SK-N-SH treated with all-trans-retinoic acid at 6 μM for 48 hours (cell line): ENCODE measurements at regions not wholly inside any gene's neighbourhood (a gene's known extent, or its start where the extent isn't known, plus 50 kb on each side); places are given as distances from the start of the nearest gene placed in this dataset.

Experiments used
- BACH2 ChIP-seq: fragments of 250-450 bp; sonication (Bioruptor Pico); IDR thresholded peaks from 2 replicates; pipeline ENCODE4 v1.9.0; 2021; ENCODE audit warnings: mild to moderate bottlenecking, borderline replicate concordance
- CREB5 ChIP-seq: fragments of 250-450 bp; sonication (Bioruptor Pico); IDR thresholded peaks from 2 replicates; pipeline ENCODE4 v1.5.1; 2020; ENCODE audit warnings: low read depth, mild to moderate bottlenecking, moderate library complexity
- ESRRG ChIP-seq: fragments of 250-450 bp; sonication (Bioruptor Pico); IDR thresholded peaks from 2 replicates; pipeline ENCODE4 v1.6.1; 2021; ENCODE audit warnings: mild to moderate bottlenecking
- ISL1 ChIP-seq: fragments of 250-450 bp; sonication (Bioruptor Pico); IDR thresholded peaks from 2 replicates; pipeline ENCODE4 v2.1.2; 2022; ENCODE audit warnings: mild to moderate bottlenecking, moderate library complexity
- OSR1 ChIP-seq: fragments of 250-450 bp; sonication (Bioruptor Pico); IDR thresholded peaks from 2 replicates; pipeline ENCODE4 v1.8.0; 2022; ENCODE audit warnings: moderate library complexity, mild to moderate bottlenecking, inconsistent platforms
- PPARA ChIP-seq: fragments of 250-450 bp; sonication (Bioruptor Pico); IDR thresholded peaks from 2 replicates; pipeline ENCODE4 v1.5.0; 2020; ENCODE audit warnings: mild to moderate bottlenecking, borderline replicate concordance
- SNAI2 ChIP-seq: fragments of 250-450 bp; sonication (Bioruptor Pico); IDR thresholded peaks from 2 replicates; pipeline ENCODE4 v1.5.0; 2020; ENCODE audit warnings: mild to moderate bottlenecking, moderate library complexity
- ZFP3 ChIP-seq: fragments of 250-450 bp; sonication (Bioruptor Pico); IDR thresholded peaks from 2 replicates; pipeline ENCODE4 v1.5.0; 2020; ENCODE audit warnings: mild to moderate bottlenecking, moderate library complexity
- ZFP30 ChIP-seq: fragments of 450-650 bp; formaldehyde crosslinking; IDR thresholded peaks from 2 replicates; pipeline ENCODE4 v1.5.0; 2022; ENCODE audit warnings: mild to moderate bottlenecking, moderate library complexity

GRCh38 chr7:22612776-22613175 is 112.8 kb upstream of the STEAP1B start:
- TF ChIP-seq CREB5 (CRISPR knock-in tag): no peak
- no peak for TF ChIP-seq BACH2 (CRISPR knock-in tag)
- TF ChIP-seq OSR1: no peak
- TF ChIP-seq PPARA (CRISPR knock-in tag): no peak
- TF ChIP-seq ESRRG (CRISPR knock-in tag): no peak
- no peak for TF ChIP-seq SNAI2 (CRISPR knock-in tag)
- TF ChIP-seq ZFP3 (CRISPR knock-in tag): no peak
- no peak for TF ChIP-seq ISL1
- no peak for TF ChIP-seq ZFP30 (CRISPR knock-in tag)
